SK-N-SH (cell line): ENCODE measurements at regions not wholly inside any gene's neighbourhood (a gene's known extent, or its start where the extent isn't known, plus 50 kb on each side); places are given as distances from the start of the nearest gene placed in this dataset.

Experiments
- CTCF ChIA-PET: fragments of 300-600, 350-600 bp; formaldehyde crosslinking; extraction: SDS; loops from one replicate; lab custom pipeline; 2021; lab: Yijun Ruan, JAX
- POLR2A ChIA-PET: fragments of 350-600 bp; sonication (Branson Sonifier 250); formaldehyde crosslinking; extraction: SDS; loops from one replicate; lab custom pipeline; 2020; ENCODE audit warnings: antibody characterized with exemption, inconsistent platforms; lab: Yijun Ruan, JAX
- DNase-seq: peaks from one replicate; pipeline ENCODE4 v3.0.0; 2012
- H2AFZ ChIP-seq: fragments of 200-600 bp; sonication (generic); 2 replicates; pipeline ENCODE4 v1.8.1; 2016; ENCODE audit warnings: antibody characterized with exemption, mild to moderate bottlenecking, low read depth
- H3F3A ChIP-seq: fragments of 200-600 bp; sonication (generic); replicated peaks from 2 replicates; pipeline ENCODE3; 2016; ENCODE audit warnings: antibody characterized with exemption, mild to moderate bottlenecking; ENCODE audit not compliant: insufficient read depth
- H3K27ac ChIP-seq, 2 experiments: fragments of 200-500 bp in 1 of 2; fragments of 200-600 bp in 1 of 2; sonication (Bioruptor generic) in 1 of 2; sonication (generic), shearing (Covaris generic) in 1 of 2; 2 replicates each; pipeline versions ENCODE4 v1.5.1 to v1.6.1; 2014 to 2016; ENCODE audit warnings: low read depth in 2 of 2, inconsistent platforms in 1 of 2, low read length in 1 of 2, mild to moderate bottlenecking in 1 of 2, mixed read lengths in 1 of 2
- H3K27me3 ChIP-seq: fragments of 200-600 bp; sonication (generic), shearing (Covaris generic); 2 replicates; pipeline ENCODE4 v1.6.1; 2016; ENCODE audit warnings: mixed run types; ENCODE audit not compliant: insufficient read depth
- H3K36me3 ChIP-seq, 2 experiments: fragments of 200-500 bp in 1 of 2; fragments of 200-600 bp in 1 of 2; sonication (Bioruptor generic) in 1 of 2; sonication (generic) in 1 of 2; replicated peaks in 1 of 2; 2 replicates each; pipeline versions ENCODE3 to v1.5.1; 2014 to 2016; ENCODE audit warnings: low read length in 1 of 2, mild to moderate bottlenecking in 1 of 2; ENCODE audit not compliant: insufficient read depth in 2 of 2, control insufficient read depth in 1 of 2
- H3K4me1 ChIP-seq, 2 experiments: fragments of 200-500 bp in 1 of 2; fragments of 200-600 bp in 1 of 2; sonication (Bioruptor generic) in 1 of 2; sonication (generic), shearing (Covaris generic) in 1 of 2; 2 replicates each; pipeline versions ENCODE4 v1.5.1 to v1.6.1; 2014 to 2016; ENCODE audit warnings: low read depth in 1 of 2, low read length in 1 of 2, mixed run types in 1 of 2; ENCODE audit not compliant: insufficient read depth in 2 of 2, control insufficient read depth in 1 of 2
- H3K4me2 ChIP-seq: fragments of 200-600 bp; sonication (generic), shearing (Covaris generic); 2 replicates; pipeline ENCODE4 v1.6.1; 2017; ENCODE audit warnings: mixed run types
- H3K4me3 ChIP-seq, 2 experiments: fragments of 200-500 bp in 1 of 2; fragments of 200-600 bp in 1 of 2; sonication (Bioruptor generic) in 1 of 2; sonication (generic), shearing (Covaris generic) in 1 of 2; 2 replicates each; pipeline versions ENCODE4 v1.5.1 to v1.8.1; 2014 to 2016; ENCODE audit warnings: low read depth in 2 of 2, inconsistent platforms in 1 of 2, low read length in 1 of 2, mild to moderate bottlenecking in 1 of 2, mixed read lengths in 1 of 2, moderate library complexity in 1 of 2
- H3K79me2 ChIP-seq: fragments of 200-600 bp; sonication (generic); 2 replicates; pipeline ENCODE4 v1.8.1; 2017; ENCODE audit warnings: mild to moderate bottlenecking; ENCODE audit not compliant: insufficient read depth
- H3K9ac ChIP-seq: fragments of 200-600 bp; sonication (generic); 2 replicates; pipeline ENCODE4 v1.6.1; 2017; ENCODE audit warnings: mixed run types
- H3K9me2 ChIP-seq: fragments of 200-600 bp; sonication (generic); 2 replicates; pipeline ENCODE4 v1.6.1; 2017; ENCODE audit warnings: mixed run types
- H3K9me3 ChIP-seq: fragments of 200-600 bp; sonication (generic); 2 replicates; pipeline ENCODE4 v1.6.1; 2017; ENCODE audit warnings: mixed run types, mild to moderate bottlenecking, moderate library complexity
- H4K20me1 ChIP-seq: fragments of 200-600 bp; sonication (generic); 2 replicates; pipeline ENCODE4 v1.6.1; 2017; ENCODE audit warnings: mild to moderate bottlenecking, mixed run types; ENCODE audit not compliant: insufficient read depth
- CHD2 ChIP-seq: fragments of 150-350 bp; IDR thresholded peaks from 2 replicates; pipeline ENCODE4 v1.6.1; 2018; ENCODE audit warnings: low read length; ENCODE audit not compliant: partially characterized antibody
- EP300 ChIP-seq, 2 experiments: IDR thresholded peaks; 2 replicates each; pipeline versions ENCODE4 v1.4.0 to v1.6.1; 2012; ENCODE audit warnings: borderline replicate concordance in 1 of 2, low read depth in 1 of 2, low read length in 1 of 2
- EZH2phosphoT487 ChIP-seq: fragments of 200-600 bp; sonication (generic); IDR thresholded peaks from 2 replicates; pipeline ENCODE4 v1.6.1; 2017; ENCODE audit warnings: low read depth, mixed run types, mild to moderate bottlenecking, antibody characterized with exemption, moderate library complexity, borderline replicate concordance
- RAD21 ChIP-seq: IDR thresholded peaks from 2 replicates; pipeline ENCODE4 v1.6.1; 2012; ENCODE audit warnings: mild to moderate bottlenecking, low read length
- SIN3A ChIP-seq: IDR thresholded peaks from 2 replicates; pipeline ENCODE4 v1.6.1; 2012; ENCODE audit warnings: low read depth, mild to moderate bottlenecking, low read length, moderate library complexity, borderline replicate concordance
- WGBS: methylation state at CpG from one replicate; pipeline ENCODE4 v1.1.6; 2017; ENCODE audit warnings: low lambda C conversion rate; 5-methylcytosine and 5-hydroxymethylcytosine counted together
- TF ChIP-seq, protein P1 (sequence below): IDR thresholded peaks from 2 replicates; pipeline ENCODE4 v1.6.1; 2012; ENCODE audit warnings: mild to moderate bottlenecking, low read depth, low read length, moderate library complexity

DNA sequence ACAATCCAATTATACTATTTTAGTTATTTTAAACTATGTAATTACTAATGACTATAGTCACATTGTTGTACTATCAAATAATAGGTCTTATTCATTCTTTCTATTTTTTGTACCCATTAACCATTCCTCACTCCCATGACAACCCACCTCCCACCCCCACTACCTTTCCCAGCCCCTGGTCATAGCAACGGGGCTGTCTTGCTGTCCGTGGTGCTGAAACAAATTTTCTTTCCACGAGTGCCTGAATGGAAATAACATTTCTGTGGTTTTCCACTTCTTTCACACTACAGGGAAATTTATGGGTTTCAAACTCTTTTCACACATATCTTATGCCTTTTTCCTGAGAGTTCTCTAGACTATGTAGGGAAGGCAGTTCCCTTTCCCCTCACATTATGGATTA is 326.6 kb downstream of the PHKB start:
- POLR2A ChIA-PET, result no interaction called here
- DNase-seq, result no peak
- Histone ChIP-seq H3K9ac (no peak overlapping the region), H2AFZ (no peak overlapping the region), H3K4me3 (no peak overlapping the region), H3F3A (no peaks in the 10 kb centered on the region), H3K27ac (no peak overlapping the region), H3K4me2 (no peak overlapping the region), H3K9me3 (no peaks in the 10 kb centered on the region)
- WGBS, result 33% methylated on average over 3 of the region's 3 CpGs
- TF ChIP-seq, protein P1, sequence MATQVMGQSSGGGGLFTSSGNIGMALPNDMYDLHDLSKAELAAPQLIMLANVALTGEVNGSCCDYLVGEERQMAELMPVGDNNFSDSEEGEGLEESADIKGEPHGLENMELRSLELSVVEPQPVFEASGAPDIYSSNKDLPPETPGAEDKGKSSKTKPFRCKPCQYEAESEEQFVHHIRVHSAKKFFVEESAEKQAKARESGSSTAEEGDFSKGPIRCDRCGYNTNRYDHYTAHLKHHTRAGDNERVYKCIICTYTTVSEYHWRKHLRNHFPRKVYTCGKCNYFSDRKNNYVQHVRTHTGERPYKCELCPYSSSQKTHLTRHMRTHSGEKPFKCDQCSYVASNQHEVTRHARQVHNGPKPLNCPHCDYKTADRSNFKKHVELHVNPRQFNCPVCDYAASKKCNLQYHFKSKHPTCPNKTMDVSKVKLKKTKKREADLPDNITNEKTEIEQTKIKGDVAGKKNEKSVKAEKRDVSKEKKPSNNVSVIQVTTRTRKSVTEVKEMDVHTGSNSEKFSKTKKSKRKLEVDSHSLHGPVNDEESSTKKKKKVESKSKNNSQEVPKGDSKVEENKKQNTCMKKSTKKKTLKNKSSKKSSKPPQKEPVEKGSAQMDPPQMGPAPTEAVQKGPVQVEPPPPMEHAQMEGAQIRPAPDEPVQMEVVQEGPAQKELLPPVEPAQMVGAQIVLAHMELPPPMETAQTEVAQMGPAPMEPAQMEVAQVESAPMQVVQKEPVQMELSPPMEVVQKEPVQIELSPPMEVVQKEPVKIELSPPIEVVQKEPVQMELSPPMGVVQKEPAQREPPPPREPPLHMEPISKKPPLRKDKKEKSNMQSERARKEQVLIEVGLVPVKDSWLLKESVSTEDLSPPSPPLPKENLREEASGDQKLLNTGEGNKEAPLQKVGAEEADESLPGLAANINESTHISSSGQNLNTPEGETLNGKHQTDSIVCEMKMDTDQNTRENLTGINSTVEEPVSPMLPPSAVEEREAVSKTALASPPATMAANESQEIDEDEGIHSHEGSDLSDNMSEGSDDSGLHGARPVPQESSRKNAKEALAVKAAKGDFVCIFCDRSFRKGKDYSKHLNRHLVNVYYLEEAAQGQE, result peak; percentile 95
- TF ChIP-seq EZH2phosphoT487, result no peak
- TF ChIP-seq, all 33 proteins: peak for 1
- CTCF ChIA-PET, result no interaction called here
- no peaks in the 10 kb centered on the region for H4K20me1 ChIP-seq
- no peaks in the 10 kb centered on the region for H3K27me3 ChIP-seq
- no peaks in the 10 kb centered on the region for H3K79me2 ChIP-seq
- H3K4me1 ChIP-seq, result no peaks in the 10 kb centered on the region
- H3K9me2 ChIP-seq, result 0 out of 2 replicates have a peak, but pooled peaks cover 3% of the 10 kb centered on the region
- no peaks in the 10 kb centered on the region for H3K36me3 ChIP-seq

DNA sequence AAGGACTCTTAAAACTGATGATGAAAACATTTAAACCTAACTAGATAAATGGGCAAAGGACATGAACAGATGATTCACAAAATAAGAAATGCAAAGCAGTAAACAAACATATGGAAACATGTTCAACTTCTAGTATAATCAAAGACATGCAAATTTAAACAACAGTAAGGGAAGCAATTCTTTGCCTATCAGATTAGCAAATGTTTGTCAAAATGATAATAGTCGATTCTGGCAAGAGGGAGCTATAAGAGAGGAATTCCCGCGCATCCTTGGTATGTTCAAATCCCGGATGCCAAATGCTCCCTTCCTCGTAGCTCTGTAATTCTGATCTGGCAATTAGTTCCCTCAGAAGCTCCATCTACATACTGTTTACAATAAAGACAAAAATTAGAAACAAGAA is 320.5 kb downstream of the PHKB start:
- H3K9me3 ChIP-seq, result no peaks in the 10 kb centered on the region
- TF ChIP-seq CHD2, result no peak
- no peak for TF ChIP-seq EP300 (IDR thresholded peaks at IDR 0.05; ENCODE audit: borderline replicate concordance in 1 of 2, low read depth in 1 of 2, low read length in 1 of 2)
- H3K9me2 ChIP-seq, result no peaks in the 10 kb centered on the region
- H3K4me3 ChIP-seq, result no peak overlapping the region
- ChIA-PET CTCF (no interaction called here), POLR2A (no interaction called here)
- no peaks in the 10 kb centered on the region; a peak in 1 of 4 replicates for H3K4me1 ChIP-seq
- WGBS, result 66% methylated on average over 5 of the region's 5 CpGs
- H3K36me3 ChIP-seq, result no peaks in the 10 kb centered on the region
- DNase-seq, result no peak
- H3F3A ChIP-seq, result no peaks in the 10 kb centered on the region
- no peaks in the 10 kb centered on the region for H4K20me1 ChIP-seq
- H2AFZ ChIP-seq, result no peak overlapping the region
- H3K27me3 ChIP-seq, result no peaks in the 10 kb centered on the region
- H3K79me2 ChIP-seq, result no peaks in the 10 kb centered on the region
- H3K4me2 ChIP-seq, result no peak overlapping the region
- no peak overlapping the region for H3K9ac ChIP-seq
- no peak overlapping the region for H3K27ac ChIP-seq

DNA sequence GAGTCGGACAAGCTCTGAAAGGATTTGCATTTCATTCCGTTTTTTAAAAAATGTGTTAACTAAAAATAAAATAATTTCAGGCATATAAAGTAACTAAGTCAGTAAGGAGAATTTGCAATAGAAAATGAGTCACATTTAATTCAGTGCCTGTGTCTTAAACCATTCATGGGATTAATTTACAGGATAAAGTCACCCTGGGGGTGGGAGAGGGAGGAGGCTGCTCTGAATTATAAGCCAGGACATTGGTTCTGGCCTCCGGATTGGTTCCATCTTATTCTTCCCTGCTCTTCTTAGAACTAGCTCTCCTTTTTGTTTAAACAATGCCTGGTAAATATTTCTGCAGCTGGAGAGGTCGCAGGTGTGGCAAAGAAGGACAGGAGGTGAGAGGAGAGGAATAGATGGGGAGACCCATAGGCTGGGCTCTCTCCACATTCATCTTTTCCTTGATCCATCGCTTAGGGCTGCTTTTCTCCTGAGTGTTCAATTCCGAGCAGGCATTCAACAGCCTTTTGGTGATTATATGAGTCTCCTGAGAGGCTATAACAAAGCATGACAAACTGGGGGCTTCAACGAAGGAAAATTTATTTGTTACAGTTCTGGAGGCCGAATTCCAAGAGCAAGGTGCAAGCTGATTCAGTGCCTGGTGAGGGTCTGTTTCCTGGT is 319.2 kb downstream of the PHKB start:
- H3F3A ChIP-seq, result no peaks in the 10 kb centered on the region
- H3K9me3 ChIP-seq, result no peaks in the 10 kb centered on the region
- H3K4me3 ChIP-seq, result no peak overlapping the region
- no peaks in the 10 kb centered on the region; a peak in 1 of 4 replicates for H3K4me1 ChIP-seq
- ChIA-PET CTCF (interaction anchor here (0.9 kb wide), 1 partner anchor 29 kb away, joined by 4 read pairs; no protein-coding TSS in a partner anchor), POLR2A (no interaction called here)
- no peak overlapping the region; the same call in 1 of the 2 replicates for H3K4me2 ChIP-seq
- no peak for DNase-seq
- H3K79me2 ChIP-seq, result no peaks in the 10 kb centered on the region
- no peaks in the 10 kb centered on the region for H4K20me1 ChIP-seq
- H3K27ac ChIP-seq, result no peak overlapping the region
- no peak overlapping the region for H3K9ac ChIP-seq
- H3K36me3 ChIP-seq, result no peaks in the 10 kb centered on the region
- H3K27me3 ChIP-seq, result no peaks in the 10 kb centered on the region
- no peak overlapping the region for H2AFZ ChIP-seq
- 65% methylated on average over 8 of the region's 8 CpGs for WGBS
- H3K9me2 ChIP-seq, result no peaks in the 10 kb centered on the region
- no peak for TF ChIP-seq SIN3A
- TF ChIP-seq RAD21, result no peak
